ENCODE measurements at regions not wholly inside any gene's neighbourhood (a gene's known extent, or its start where the extent isn't known, plus 50 kb on each side); places are given as distances from the start of the nearest gene placed in this dataset.

- TF ChIP-seq, protein P1, sequence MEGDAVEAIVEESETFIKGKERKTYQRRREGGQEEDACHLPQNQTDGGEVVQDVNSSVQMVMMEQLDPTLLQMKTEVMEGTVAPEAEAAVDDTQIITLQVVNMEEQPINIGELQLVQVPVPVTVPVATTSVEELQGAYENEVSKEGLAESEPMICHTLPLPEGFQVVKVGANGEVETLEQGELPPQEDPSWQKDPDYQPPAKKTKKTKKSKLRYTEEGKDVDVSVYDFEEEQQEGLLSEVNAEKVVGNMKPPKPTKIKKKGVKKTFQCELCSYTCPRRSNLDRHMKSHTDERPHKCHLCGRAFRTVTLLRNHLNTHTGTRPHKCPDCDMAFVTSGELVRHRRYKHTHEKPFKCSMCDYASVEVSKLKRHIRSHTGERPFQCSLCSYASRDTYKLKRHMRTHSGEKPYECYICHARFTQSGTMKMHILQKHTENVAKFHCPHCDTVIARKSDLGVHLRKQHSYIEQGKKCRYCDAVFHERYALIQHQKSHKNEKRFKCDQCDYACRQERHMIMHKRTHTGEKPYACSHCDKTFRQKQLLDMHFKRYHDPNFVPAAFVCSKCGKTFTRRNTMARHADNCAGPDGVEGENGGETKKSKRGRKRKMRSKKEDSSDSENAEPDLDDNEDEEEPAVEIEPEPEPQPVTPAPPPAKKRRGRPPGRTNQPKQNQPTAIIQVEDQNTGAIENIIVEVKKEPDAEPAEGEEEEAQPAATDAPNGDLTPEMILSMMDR (conservative IDR thresholded peaks at IDR 0.05; ENCODE audit: low read depth in 2 of 2) = no peak
- TF ChIP-seq JUNB (IDR thresholded peaks at IDR 0.05; ENCODE audit: unreplicated experiment) = no peak
- TF ChIP-seq CREB1 (CRISPR knock-in tag; IDR thresholded peaks at IDR 0.05; ENCODE audit: low read depth) = no peak
- TF ChIP-seq POLR2AphosphoS5 (IDR thresholded peaks at IDR 0.05; ENCODE audit: low read depth) = no peak
- no peak for TF ChIP-seq EZH2 (IDR thresholded peaks at IDR 0.05; ENCODE audit: low read depth, unreplicated experiment)
- no peak for TF ChIP-seq EZH2phosphoT487 (IDR thresholded peaks at IDR 0.05; ENCODE audit: unreplicated experiment)
- TF ChIP-seq, protein P2, sequence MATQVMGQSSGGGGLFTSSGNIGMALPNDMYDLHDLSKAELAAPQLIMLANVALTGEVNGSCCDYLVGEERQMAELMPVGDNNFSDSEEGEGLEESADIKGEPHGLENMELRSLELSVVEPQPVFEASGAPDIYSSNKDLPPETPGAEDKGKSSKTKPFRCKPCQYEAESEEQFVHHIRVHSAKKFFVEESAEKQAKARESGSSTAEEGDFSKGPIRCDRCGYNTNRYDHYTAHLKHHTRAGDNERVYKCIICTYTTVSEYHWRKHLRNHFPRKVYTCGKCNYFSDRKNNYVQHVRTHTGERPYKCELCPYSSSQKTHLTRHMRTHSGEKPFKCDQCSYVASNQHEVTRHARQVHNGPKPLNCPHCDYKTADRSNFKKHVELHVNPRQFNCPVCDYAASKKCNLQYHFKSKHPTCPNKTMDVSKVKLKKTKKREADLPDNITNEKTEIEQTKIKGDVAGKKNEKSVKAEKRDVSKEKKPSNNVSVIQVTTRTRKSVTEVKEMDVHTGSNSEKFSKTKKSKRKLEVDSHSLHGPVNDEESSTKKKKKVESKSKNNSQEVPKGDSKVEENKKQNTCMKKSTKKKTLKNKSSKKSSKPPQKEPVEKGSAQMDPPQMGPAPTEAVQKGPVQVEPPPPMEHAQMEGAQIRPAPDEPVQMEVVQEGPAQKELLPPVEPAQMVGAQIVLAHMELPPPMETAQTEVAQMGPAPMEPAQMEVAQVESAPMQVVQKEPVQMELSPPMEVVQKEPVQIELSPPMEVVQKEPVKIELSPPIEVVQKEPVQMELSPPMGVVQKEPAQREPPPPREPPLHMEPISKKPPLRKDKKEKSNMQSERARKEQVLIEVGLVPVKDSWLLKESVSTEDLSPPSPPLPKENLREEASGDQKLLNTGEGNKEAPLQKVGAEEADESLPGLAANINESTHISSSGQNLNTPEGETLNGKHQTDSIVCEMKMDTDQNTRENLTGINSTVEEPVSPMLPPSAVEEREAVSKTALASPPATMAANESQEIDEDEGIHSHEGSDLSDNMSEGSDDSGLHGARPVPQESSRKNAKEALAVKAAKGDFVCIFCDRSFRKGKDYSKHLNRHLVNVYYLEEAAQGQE (IDR thresholded peaks at IDR 0.05; ENCODE audit: unreplicated experiment) = no peak
- no peak for TF ChIP-seq ETS1 (IDR thresholded peaks at IDR 0.05)
- TF ChIP-seq NANOG (IDR thresholded peaks at IDR 0.05; ENCODE audit: borderline replicate concordance) = no peak
- TF ChIP-seq ZNF114 (CRISPR knock-in tag; IDR thresholded peaks at IDR 0.05) = no peak
These were observed 119.6 kb upstream of the DOK5 start for GRCh38 chr20:54355631-54356280.

Measured in GM23338 (cell line).